ENCODE measurements at regions not wholly inside any gene's neighbourhood (a gene's known extent, or its start where the extent isn't known, plus 50 kb on each side); places are given as distances from the start of the nearest gene placed in this dataset.

DNA sequence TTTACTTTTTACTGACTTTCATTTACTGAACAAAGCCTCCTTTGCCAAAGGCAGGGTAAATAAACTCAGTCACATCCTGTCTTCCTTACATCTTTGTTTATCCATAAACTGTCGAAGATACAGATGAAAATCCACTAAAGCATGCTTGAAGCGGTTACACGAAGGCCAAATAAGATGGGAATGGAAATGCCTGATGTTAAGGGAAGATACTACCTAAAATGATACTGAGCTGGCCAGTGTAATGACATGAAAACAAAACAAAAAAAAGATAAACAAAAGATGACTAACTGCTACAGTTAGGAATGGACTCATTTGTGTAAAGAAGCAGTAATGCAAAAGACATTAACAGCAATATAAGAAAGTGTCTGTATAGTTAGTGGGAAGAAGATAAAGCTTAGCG, 114.7 kb upstream of the ADAMTS9 start:
- intact Hi-C loops (cut with micrococcal nuclease), result no loop called here
- no peak overlapping the region for H2AFZ ChIP-seq (ENCODE audit: low read depth, low read length, poor library complexity, severe bottlenecking)
- peaks cover 30% of the 10 kb centered on the region for H3K27me3 ChIP-seq (ENCODE audit: insufficient read depth, low read length)
- ATAC-seq (no peak), DNase-seq (ENCODE audit: low read depth, low spot score) (no peak)
- no peak overlapping the region for H3K4me2 ChIP-seq (ENCODE audit: low read length)
- no peaks in the 10 kb centered on the region for H4K20me1 ChIP-seq (ENCODE audit: insufficient read depth)
- no peaks in the 10 kb centered on the region for H3K4me1 ChIP-seq (ENCODE audit: control insufficient read depth in 1 of 2, insufficient read depth in 2 of 2, low read length in 2 of 2)
- no peak overlapping the region for H3K4me3 ChIP-seq (replicated peaks in 1 of 2; ENCODE audit: low read depth in 1 of 2, low read length in 2 of 2)
- TF ChIP-seq, protein P1, sequence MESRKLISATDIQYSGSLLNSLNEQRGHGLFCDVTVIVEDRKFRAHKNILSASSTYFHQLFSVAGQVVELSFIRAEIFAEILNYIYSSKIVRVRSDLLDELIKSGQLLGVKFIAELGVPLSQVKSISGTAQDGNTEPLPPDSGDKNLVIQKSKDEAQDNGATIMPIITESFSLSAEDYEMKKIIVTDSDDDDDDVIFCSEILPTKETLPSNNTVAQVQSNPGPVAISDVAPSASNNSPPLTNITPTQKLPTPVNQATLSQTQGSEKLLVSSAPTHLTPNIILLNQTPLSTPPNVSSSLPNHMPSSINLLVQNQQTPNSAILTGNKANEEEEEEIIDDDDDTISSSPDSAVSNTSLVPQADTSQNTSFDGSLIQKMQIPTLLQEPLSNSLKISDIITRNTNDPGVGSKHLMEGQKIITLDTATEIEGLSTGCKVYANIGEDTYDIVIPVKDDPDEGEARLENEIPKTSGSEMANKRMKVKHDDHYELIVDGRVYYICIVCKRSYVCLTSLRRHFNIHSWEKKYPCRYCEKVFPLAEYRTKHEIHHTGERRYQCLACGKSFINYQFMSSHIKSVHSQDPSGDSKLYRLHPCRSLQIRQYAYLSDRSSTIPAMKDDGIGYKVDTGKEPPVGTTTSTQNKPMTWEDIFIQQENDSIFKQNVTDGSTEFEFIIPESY (IDR thresholded peaks at IDR 0.05; ENCODE audit: extremely low read depth, insufficient replicate concordance, low read length), result no peak
- no peak for TF ChIP-seq CBX3 (IDR thresholded peaks at IDR 0.05; ENCODE audit: low read depth)
- TF ChIP-seq SIN3A (IDR thresholded peaks at IDR 0.05; ENCODE audit: low read depth), result no peak
- TF ChIP-seq EZH2phosphoT487 (IDR thresholded peaks at IDR 0.05; ENCODE audit: borderline replicate concordance), result no peak
- no peak for TF ChIP-seq TCF7L2 (IDR thresholded peaks at IDR 0.05; ENCODE audit: borderline replicate concordance, extremely low read depth, insufficient read depth, insufficient read length)
- TF ChIP-seq, protein P2, sequence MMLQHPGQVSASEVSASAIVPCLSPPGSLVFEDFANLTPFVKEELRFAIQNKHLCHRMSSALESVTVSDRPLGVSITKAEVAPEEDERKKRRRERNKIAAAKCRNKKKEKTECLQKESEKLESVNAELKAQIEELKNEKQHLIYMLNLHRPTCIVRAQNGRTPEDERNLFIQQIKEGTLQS (IDR thresholded peaks at IDR 0.05), result no peak
- TF ChIP-seq POLR2A (IDR thresholded peaks at IDR 0.05; ENCODE audit: borderline replicate concordance, extremely low read depth, insufficient read depth, insufficient read length), result no peak
- TF ChIP-seq ZFX (IDR thresholded peaks at IDR 0.05), result no peak
- no peak for TF ChIP-seq SP1 (IDR thresholded peaks at IDR 0.05; ENCODE audit: low read depth)
- H3K27ac ChIP-seq (ENCODE audit: low read depth, low read length), result no peak overlapping the region
- H3K36me3 ChIP-seq (ENCODE audit: control insufficient read depth in 1 of 2, insufficient read depth in 2 of 2, low read length in 2 of 2), result no peaks in the 10 kb centered on the region
- ChIA-PET RAD21 (ENCODE audit: low non-redundant PET in 1 of 2, low total read pairs in 2 of 2, uncharacterized antibody in 2 of 2, unreplicated experiment in 2 of 2) (no interaction called here), POLR2A (no interaction called here), CTCF (no interaction called here)
- H3K9me3 ChIP-seq (ENCODE audit: control insufficient read depth in 1 of 2, insufficient read depth in 1 of 2, low read depth in 1 of 2, low read length in 2 of 2), result no peaks in the 10 kb centered on the region
- no peak overlapping the region for H3K9ac ChIP-seq (ENCODE audit: low read length)
- H3K9me2 ChIP-seq (ENCODE audit: insufficient read depth), result no peaks in the 10 kb centered on the region
- no peaks in the 10 kb centered on the region for H3K79me2 ChIP-seq (ENCODE audit: insufficient read depth, low read length)
- no TSS peak for BruUV-seq (replicated peaks)

DNA sequence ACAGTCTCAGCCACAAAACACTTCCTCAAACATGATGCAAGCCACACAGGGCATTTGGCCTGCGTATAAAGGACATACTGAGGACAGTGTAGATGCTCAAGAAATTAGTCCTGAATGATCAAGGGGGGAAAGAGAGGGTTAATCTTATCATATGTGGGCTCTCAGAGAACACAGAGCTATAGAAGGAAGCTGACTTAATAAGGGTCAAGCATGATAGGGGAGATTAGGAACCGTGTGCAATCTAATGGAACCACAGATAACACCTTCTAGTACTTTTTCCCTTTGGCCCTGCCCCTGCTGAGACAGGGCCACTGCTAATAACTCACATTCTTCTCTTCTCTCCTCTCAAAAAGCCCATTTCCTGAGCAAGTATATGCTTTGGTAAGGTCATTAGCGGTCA, 114.1 kb upstream of the ADAMTS9 start:
- H4K20me1 ChIP-seq (ENCODE audit: insufficient read depth), result no peaks in the 10 kb centered on the region
- no peaks in the 10 kb centered on the region for H3K36me3 ChIP-seq (ENCODE audit: control insufficient read depth in 1 of 2, insufficient read depth in 2 of 2, low read length in 2 of 2)
- DNase-seq (ENCODE audit: low read depth, low spot score) (no peak), ATAC-seq (no peak)
- RAD21 ChIA-PET (ENCODE audit: low non-redundant PET in 1 of 2, low total read pairs in 2 of 2, uncharacterized antibody in 2 of 2, unreplicated experiment in 2 of 2), result no interaction called here
- no peak overlapping the region for H3K27ac ChIP-seq (ENCODE audit: low read depth, low read length)
- no peak overlapping the region for H3K4me2 ChIP-seq (ENCODE audit: low read length)
- CTCF ChIA-PET, result no interaction called here
- no peaks in the 10 kb centered on the region for H3K4me1 ChIP-seq (ENCODE audit: control insufficient read depth in 1 of 2, insufficient read depth in 2 of 2, low read length in 2 of 2)
- POLR2A ChIA-PET, result no interaction called here
- intact Hi-C loops (cut with micrococcal nuclease), result no loop called here
- no peaks in the 10 kb centered on the region for H3K9me3 ChIP-seq (ENCODE audit: control insufficient read depth in 1 of 2, insufficient read depth in 1 of 2, low read depth in 1 of 2, low read length in 2 of 2)
- no peak overlapping the region for H2AFZ ChIP-seq (ENCODE audit: low read depth, low read length, poor library complexity, severe bottlenecking)
- peaks cover 30% of the 10 kb centered on the region for H3K27me3 ChIP-seq (ENCODE audit: insufficient read depth, low read length)
- H3K4me3 ChIP-seq (replicated peaks in 1 of 2; ENCODE audit: low read depth in 1 of 2, low read length in 2 of 2), result no peak overlapping the region
- no peak for TF ChIP-seq SRF (IDR thresholded peaks at IDR 0.05; ENCODE audit: low read depth)
- TF ChIP-seq, protein P3, sequence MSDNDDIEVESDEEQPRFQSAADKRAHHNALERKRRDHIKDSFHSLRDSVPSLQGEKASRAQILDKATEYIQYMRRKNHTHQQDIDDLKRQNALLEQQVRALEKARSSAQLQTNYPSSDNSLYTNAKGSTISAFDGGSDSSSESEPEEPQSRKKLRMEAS (IDR thresholded peaks at IDR 0.05), result no peak
- TF ChIP-seq POLR2AphosphoS5 (IDR thresholded peaks at IDR 0.05; ENCODE audit: low read depth, low read length), result no peak
- TF ChIP-seq FOSL1 (IDR thresholded peaks at IDR 0.05; ENCODE audit: low read depth), result no peak
- no peak for TF ChIP-seq TCF7L2 (IDR thresholded peaks at IDR 0.05; ENCODE audit: borderline replicate concordance, extremely low read depth, insufficient read depth, insufficient read length)
- no peak for TF ChIP-seq YY1 (IDR thresholded peaks at IDR 0.05; ENCODE audit: extremely low read depth, insufficient replicate concordance, low read depth, low read length)
- no peak for TF ChIP-seq ZFX (IDR thresholded peaks at IDR 0.05)
- TF ChIP-seq JUND (IDR thresholded peaks at IDR 0.05), result no peak
- no peak overlapping the region for H3K9ac ChIP-seq (ENCODE audit: low read length)
- H3K79me2 ChIP-seq (ENCODE audit: insufficient read depth, low read length), result no peaks in the 10 kb centered on the region
- H3K9me2 ChIP-seq (ENCODE audit: insufficient read depth), result no peaks in the 10 kb centered on the region
- BruUV-seq (replicated peaks), result no TSS peak
